Upper lobe of left lung (tissue), 6 donors: ENCODE measurements at regions not wholly inside any gene's neighbourhood (a gene's known extent, or its start where the extent isn't known, plus 50 kb on each side); places are given as distances from the start of the nearest gene placed in this dataset.
A peak's percentile ranks its signal among the peaks of the same experiment; 100 is the strongest.

ENCODE experiments used
- ATAC-seq, 2 donors: fragments of 200-7000 bp; cut with Tn5 transposase; one replicate each; pipeline ENCODE4 v1.9.1; 2022; ENCODE audit warnings: mild to moderate bottlenecking in 2 of 2, moderate library complexity in 2 of 2; ENCODE audit not compliant: low FRiP score in 2 of 2
- DNase-seq, 2 donors: peaks; one replicate each; pipeline ENCODE4 v3.0.0-alpha.2; 2019 to 2020
- H3K27ac ChIP-seq, 4 donors: fragments of 200-600 bp; sonication (generic); one replicate each; pipeline ENCODE4 v1.5.1; 2016 to 2019
- H3K27me3 ChIP-seq, 4 donors: fragments of 200-600 bp; sonication (generic); one replicate each; pipeline ENCODE4 v1.5.1; 2017 to 2019
- H3K36me3 ChIP-seq, 4 donors: fragments of 200-600 bp; sonication (generic); one replicate each; pipeline ENCODE4 v1.5.1; 2016 to 2019
- H3K4me1 ChIP-seq, 4 donors: fragments of 200-600 bp; sonication (generic); one replicate each; pipeline ENCODE4 v1.5.1; 2018 to 2019
- H3K4me3 ChIP-seq, 4 donors: fragments of 200-600 bp; sonication (generic); one replicate each; pipeline ENCODE4 v1.5.1; 2017 to 2019; ENCODE audit warnings: mild to moderate bottlenecking in 2 of 4, moderate library complexity in 1 of 4
- H3K9me3 ChIP-seq, 4 donors: fragments of 200-600 bp; sonication (generic); one replicate each; pipeline ENCODE4 v1.5.1; 2018 to 2019
- CTCF ChIP-seq, 6 experiments: fragments of 450-650 bp in 4 of 6; fragments of 200-600 bp in 2 of 6; sonication (generic) in 2 of 6; IDR thresholded peaks; one replicate each; pipeline ENCODE4 v1.5.1; 2016 to 2019; ENCODE audit warnings: antibody characterized with exemption in 6 of 6
- EP300 ChIP-seq, 4 donors: sonication (generic); formaldehyde crosslinking; IDR thresholded peaks; one replicate each; pipeline ENCODE4 v1.5.1; 2017; ENCODE audit warnings: antibody characterized with exemption in 4 of 4, control low read depth in 2 of 4
- POLR2A ChIP-seq, 4 donors: fragments of 450-650 bp; IDR thresholded peaks; one replicate each; pipeline ENCODE4 v1.5.1; 2016 to 2017; ENCODE audit warnings: antibody characterized with exemption in 4 of 4, mild to moderate bottlenecking in 2 of 4
- POLR2AphosphoS5 ChIP-seq, 2 donors: sonication (generic); formaldehyde crosslinking; IDR thresholded peaks; one replicate each; pipeline ENCODE4 v1.5.1; 2017; ENCODE audit warnings: antibody characterized with exemption in 2 of 2
- WGBS, 2 donors: methylation state at CpG; one replicate each; pipeline ENCODE4 v1.1.5; 2017 to 2018; 5-methylcytosine and 5-hydroxymethylcytosine counted together
- donor health status: DM: no; HTN: no; CAD: no; lungs with moderate emphysema.
- donor health status: DM: no; HTN: yes; CAD: no; lungs with severe emphysema.

GRCh38 chr15:37528432-37528831 is 406.0 kb upstream of the TMCO5A start:
- H3K36me3 ChIP-seq = no peaks in the 10 kb centered on the region
- ATAC-seq (no peak), DNase-seq (no peak)
- H3K27ac ChIP-seq = no peak overlapping the region
- no peaks in the 10 kb centered on the region for H3K27me3 ChIP-seq
- no peaks in the 10 kb centered on the region for H3K9me3 ChIP-seq
- no peak for TF ChIP-seq EP300 (IDR thresholded peaks at IDR 0.05)
- no peak for TF ChIP-seq POLR2AphosphoS5 (IDR thresholded peaks at IDR 0.05)
- no peak for TF ChIP-seq POLR2A (IDR thresholded peaks at IDR 0.05)
- TF ChIP-seq CTCF (IDR thresholded peaks at IDR 0.05) = no peak
- H3K4me3 ChIP-seq = no peak overlapping the region
- H3K4me1 ChIP-seq = no peaks in the 10 kb centered on the region
- WGBS, 2 donors = 64 to 65% methylated on average over 2 of the region's 2 CpGs

GRCh38 chr15:37536967-37537605 is 397.4 kb upstream of the TMCO5A start:
- Histone ChIP-seq H3K27ac (no peak overlapping the region), H3K27me3 (no peaks in the 10 kb centered on the region), H3K4me3 (no peak overlapping the region), H3K9me3 (no peaks in the 10 kb centered on the region), H3K36me3 (no peaks in the 10 kb centered on the region), H3K4me1 (no peaks in the 10 kb centered on the region)
- DNase-seq (no peak), ATAC-seq (no peak)
- WGBS, 2 donors = 68 to 85% methylated on average over 2 of the region's 2 CpGs
- TF ChIP-seq CTCF (IDR thresholded peaks at IDR 0.05) (no peak), POLR2A (IDR thresholded peaks at IDR 0.05) (no peak), POLR2AphosphoS5 (IDR thresholded peaks at IDR 0.05) (no peak), EP300 (IDR thresholded peaks at IDR 0.05) (no peak)

- 96 to 97% methylated on average over 1 of the region's 1 CpG for WGBS, 2 donors
- TF ChIP-seq EP300 (IDR thresholded peaks at IDR 0.05) = no peak
- TF ChIP-seq POLR2A (IDR thresholded peaks at IDR 0.05) = no peak
- no peak for TF ChIP-seq CTCF (IDR thresholded peaks at IDR 0.05)
- no peak for TF ChIP-seq POLR2AphosphoS5 (IDR thresholded peaks at IDR 0.05)
- Histone ChIP-seq H3K27ac (no peak overlapping the region), H3K9me3 (no peaks in the 10 kb centered on the region), H3K4me3 (no peak overlapping the region), H3K27me3 (no peaks in the 10 kb centered on the region), H3K36me3 (no peaks in the 10 kb centered on the region), H3K4me1 (no peaks in the 10 kb centered on the region)
- no peak for ATAC-seq
- no peak for DNase-seq
Measured at GRCh38 chr15:37537802-37538201, 396.6 kb upstream of the TMCO5A start.

- Histone ChIP-seq H3K9me3 (no peaks in the 10 kb centered on the region), H3K4me1 (no peaks in the 10 kb centered on the region), H3K27ac (no peak overlapping the region), H3K4me3 (no peak overlapping the region), H3K36me3 (no peaks in the 10 kb centered on the region), H3K27me3 (no peaks in the 10 kb centered on the region)
- ATAC-seq (no peak), DNase-seq (no peak)
- TF ChIP-seq EP300 (IDR thresholded peaks at IDR 0.05) (no peak), POLR2AphosphoS5 (IDR thresholded peaks at IDR 0.05) (no peak), POLR2A (IDR thresholded peaks at IDR 0.05) (no peak)
- 84 to 96% methylated on average over 1 of the region's 1 CpG for WGBS, 2 donors
Measured at GRCh38 chr15:37548116-37548515, 386.3 kb upstream of the TMCO5A start.

- H3K9me3 ChIP-seq = peaks cover 0 to 3% (median 0%) of the 10 kb centered on the region in 4 donors
- H3K4me3 ChIP-seq = no peak overlapping the region
- H3K36me3 ChIP-seq = no peaks in the 10 kb centered on the region
- no peak overlapping the region for H3K27ac ChIP-seq
- WGBS, 2 donors = 87 to 92% methylated on average over 10 to 14 of the region's 17 CpGs
- DNase-seq (peak in 1 of 2 donors; percentile 43), ATAC-seq (peak in 1 of 2 donors; percentile 11)
- no peaks in the 10 kb centered on the region for H3K27me3 ChIP-seq
- no peaks in the 10 kb centered on the region for H3K4me1 ChIP-seq
- TF ChIP-seq POLR2A (IDR thresholded peaks at IDR 0.05) (no peak), POLR2AphosphoS5 (IDR thresholded peaks at IDR 0.05) (no peak), CTCF (IDR thresholded peaks at IDR 0.05) (no peak), EP300 (IDR thresholded peaks at IDR 0.05) (no peak)
Measured at GRCh38 chr15:37550360-37551024, 383.9 kb upstream of the TMCO5A start.
